ENCODE measurements at regions not wholly inside any gene's neighbourhood (a gene's known extent, or its start where the extent isn't known, plus 50 kb on each side); places are given as distances from the start of the nearest gene placed in this dataset.

GRCh38 chr4:104964410-104965175 is 182.1 kb upstream of the TET2 start:
- DNase-seq (ENCODE audit: low read depth in 3 of 3) = no peak

GRCh38 chr4:104966349-104967033 is 180.2 kb upstream of the TET2 start:
- DNase-seq (ENCODE audit: low read depth in 3 of 3) = no peak

GRCh38 chr4:104967034-104967401 is 179.7 kb upstream of the TET2 start:
- DNase-seq (ENCODE audit: low read depth in 3 of 3) = no peak

GRCh38 chr4:104969394-104970082 is 177.1 kb upstream of the TET2 start:
- no peak for DNase-seq (ENCODE audit: low read depth in 3 of 3)

- no peak for DNase-seq (ENCODE audit: low read depth in 3 of 3)
These were observed 175.2 kb upstream of the TET2 start for GRCh38 chr4:104971462-104971861.

- DNase-seq (ENCODE audit: low read depth in 3 of 3) = no peak
These were observed 173.0 kb upstream of the TET2 start for GRCh38 chr4:104973708-104974107.

- DNase-seq (ENCODE audit: low read depth in 3 of 3) = no peak
These were observed 171.1 kb upstream of the TET2 start for GRCh38 chr4:104975617-104976016.

- DNase-seq (ENCODE audit: low read depth in 3 of 3) = no peak
These were observed 170.4 kb upstream of the TET2 start for GRCh38 chr4:104976262-104976661.

GRCh38 chr4:104979083-104979760 is 167.5 kb upstream of the TET2 start:
- DNase-seq (ENCODE audit: low read depth in 3 of 3) = no peak

- no peak for DNase-seq (ENCODE audit: low read depth in 3 of 3)
These were observed 163.0 kb upstream of the TET2 start for GRCh38 chr4:104983615-104984179.

GRCh38 chr4:104986306-104986705 is 160.4 kb upstream of the TET2 start:
- no peak for DNase-seq (ENCODE audit: low read depth in 3 of 3)

GRCh38 chr4:104989371-104989770 is 157.3 kb upstream of the TET2 start:
- DNase-seq (ENCODE audit: low read depth in 3 of 3) = no peak

- no peak for DNase-seq (ENCODE audit: low read depth in 3 of 3)
These were observed 144.4 kb upstream of the TET2 start for GRCh38 chr4:105002278-105002677.

- no peak for DNase-seq (ENCODE audit: low read depth in 3 of 3)
These were observed 132.4 kb upstream of the TET2 start for GRCh38 chr4:105014234-105014633.

- DNase-seq (ENCODE audit: low read depth in 3 of 3) = no peak
These were observed 132.0 kb upstream of the TET2 start for GRCh38 chr4:105014635-105015034.

- DNase-seq (ENCODE audit: low read depth in 3 of 3) = no peak
These were observed 130.9 kb upstream of the TET2 start for GRCh38 chr4:105015750-105016149.

- no peak for DNase-seq (ENCODE audit: low read depth in 3 of 3)
These were observed 123.6 kb upstream of the TET2 start for GRCh38 chr4:105022811-105023667.

GRCh38 chr4:105023668-105024055 is 123.0 kb upstream of the TET2 start:
- DNase-seq (ENCODE audit: low read depth in 3 of 3) = no peak

- DNase-seq (ENCODE audit: low read depth in 3 of 3) = no peak
These were observed 121.2 kb upstream of the TET2 start for GRCh38 chr4:105025263-105026017.

- DNase-seq (ENCODE audit: low read depth in 3 of 3) = no peak
These were observed 109.7 kb upstream of the TET2 start for GRCh38 chr4:105036991-105037390.

Measured in stimulated activated CD4-positive, alpha-beta T cell treated with anti-CD3 and anti-CD28 coated beads, TNF-alpha, amount 100 ng/mL, for 4 hours (primary cell).